Temporal lobe (tissue), 1 donor: ENCODE measurements at regions not wholly inside any gene's neighbourhood (a gene's known extent, or its start where the extent isn't known, plus 50 kb on each side); places are given as distances from the start of the nearest gene placed in this dataset. TPM values are rescaled to one million over a fixed set of nuclear protein-coding genes. Genes with fewer than 3 reads are reported as not detected.

Source experiments
- small RNA-seq: library from RNA; depleted of rRNA; stranded (forward); fragments of <200 nt; gene quantifications from one replicate; pipeline ENCODE3, GENCODE V24; 2014; ENCODE audit warnings: low replicate concordance

Small RNA genes in the stretch of these regions (small RNA-seq; reads per million reads assigned to genes)
- gene FO393413.1: not detected
- not detected for gene RNU7-65P
